Tibial artery (tissue), 4 donors: ENCODE measurements at regions not wholly inside any gene's neighbourhood (a gene's known extent, or its start where the extent isn't known, plus 50 kb on each side); places are given as distances from the start of the nearest gene placed in this dataset.

ENCODE experiments used
- DNase-seq, 2 donors: peaks; one replicate each; pipeline ENCODE4 v3.0.0-alpha.2; 2019
- H3K27ac ChIP-seq, 2 donors: fragments of 200-600 bp; sonication (generic) in 1 of 2; 1 replicate in 1 of 2; 2 replicates in 1 of 2; pipeline ENCODE4 v1.5.1; 2018 to 2019; ENCODE audit warnings: mild to moderate bottlenecking in 1 of 2
- H3K27me3 ChIP-seq, 2 donors: fragments of 200-600 bp; sonication (generic) in 1 of 2; one replicate each; pipeline versions ENCODE4 v1.5.1 to v1.6.0; 2016 to 2019
- H3K36me3 ChIP-seq, 3 donors: fragments of 200-600 bp; sonication (generic) in 2 of 3; one replicate each; pipeline ENCODE4 v1.5.1; 2016 to 2019; ENCODE audit warnings: mild to moderate bottlenecking in 2 of 3
- H3K4me1 ChIP-seq, 4 donors: fragments of 200-600 bp; sonication (generic) in 2 of 4; 1 replicate in 3 of 4; 2 replicates in 1 of 4; pipeline ENCODE4 v1.5.1; 2016 to 2019
- H3K4me3 ChIP-seq, 2 donors: fragments of 200-600 bp; sonication (generic) in 1 of 2; 1 replicate in 1 of 2; 2 replicates in 1 of 2; pipeline ENCODE4 v1.5.1; 2018 to 2019; ENCODE audit warnings: mild to moderate bottlenecking in 2 of 2
- H3K9me3 ChIP-seq, 3 donors: fragments of 200-600 bp; sonication (generic) in 1 of 3; one replicate each; pipeline ENCODE4 v1.5.1; 2016 to 2019
- CTCF ChIP-seq, 2 experiments: fragments of 200-600 bp in 1 of 2; fragments of 450-650 bp in 1 of 2; IDR thresholded peaks; one replicate each; pipeline ENCODE4 v1.5.1; 2017 to 2019; ENCODE audit warnings: antibody characterized with exemption in 2 of 2, mild to moderate bottlenecking in 1 of 2, moderate library complexity in 1 of 2
- intact Hi-C: fragments of 100-400 bp; cut with DNase I; formaldehyde crosslinking; loops from one replicate; pipeline ENCODE4 v1.15.0; 2023; ENCODE audit warnings: low total_unique reads

- intact Hi-C loops: no loop called here
- no peaks in the 10 kb centered on the region for H3K27me3 ChIP-seq
- no peak overlapping the region for H3K4me3 ChIP-seq
- no peak for TF ChIP-seq CTCF (IDR thresholded peaks at IDR 0.05)
- DNase-seq: no peak
- no peaks in the 10 kb centered on the region for H3K4me1 ChIP-seq
- H3K9me3 ChIP-seq: peaks cover 0 to 18% (median 15%) of the 10 kb centered on the region in 3 donors
- no peaks in the 10 kb centered on the region for H3K36me3 ChIP-seq
- H3K27ac ChIP-seq: no peak overlapping the region
Measured at GRCh38 chr9:82571540-82571939, 491.4 kb downstream of the RASEF start.

DNA sequence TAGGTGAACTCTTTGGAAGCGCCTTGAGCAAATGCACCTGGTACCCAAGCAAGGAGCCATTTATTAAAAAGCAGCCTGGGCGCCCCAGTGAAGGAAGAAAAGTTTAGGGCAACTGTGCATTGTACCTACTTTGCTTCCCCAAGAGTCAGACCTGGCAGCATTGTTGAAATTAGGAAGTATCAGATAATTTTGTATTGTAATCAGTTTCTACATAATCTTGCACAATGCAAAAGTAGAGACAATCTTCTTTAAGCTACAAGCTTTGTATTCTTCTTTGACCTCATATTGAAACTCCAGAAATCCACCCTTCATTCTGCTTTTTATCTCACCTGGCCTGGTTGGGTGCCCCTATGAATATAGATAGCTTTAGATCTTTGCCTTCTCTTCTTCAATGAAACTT is 490.8 kb downstream of the RASEF start:
- peaks cover 0 to 18% (median 15%) of the 10 kb centered on the region in 3 donors for H3K9me3 ChIP-seq
- no peak for TF ChIP-seq CTCF (IDR thresholded peaks at IDR 0.05)
- H3K27ac ChIP-seq: no peak overlapping the region
- H3K4me1 ChIP-seq: no peaks in the 10 kb centered on the region
- H3K27me3 ChIP-seq: no peaks in the 10 kb centered on the region
- no peak overlapping the region for H3K4me3 ChIP-seq
- DNase-seq: no peak
- H3K36me3 ChIP-seq: no peaks in the 10 kb centered on the region
- intact Hi-C loops: no loop called here

DNA sequence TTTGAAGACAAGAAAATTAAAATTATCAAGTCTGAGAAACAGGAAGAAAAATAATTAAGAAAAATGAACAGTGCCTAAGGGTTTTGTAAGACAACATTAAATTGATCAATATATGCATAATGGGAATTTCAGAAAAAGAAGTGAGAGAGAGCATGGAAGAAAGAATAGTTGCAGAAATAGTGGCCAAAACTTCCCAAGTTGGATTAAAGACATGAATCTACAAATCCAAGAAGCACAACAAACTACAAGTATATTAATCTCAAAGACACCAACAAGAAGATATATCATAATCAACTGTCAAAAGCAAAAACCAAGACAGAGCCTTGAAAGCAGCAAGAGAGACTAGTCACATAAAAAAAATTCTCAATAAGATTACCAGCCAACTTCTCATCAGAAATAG is 488.0 kb downstream of the RASEF start:
- H3K27me3 ChIP-seq: no peaks in the 10 kb centered on the region
- no peaks in the 10 kb centered on the region for H3K4me1 ChIP-seq
- H3K36me3 ChIP-seq: no peaks in the 10 kb centered on the region
- H3K4me3 ChIP-seq: no peak overlapping the region
- DNase-seq: no peak
- no peak overlapping the region for H3K27ac ChIP-seq
- no peak for TF ChIP-seq CTCF (IDR thresholded peaks at IDR 0.05)
- peaks cover 0 to 18% (median 15%) of the 10 kb centered on the region in 3 donors for H3K9me3 ChIP-seq
- intact Hi-C loops: no loop called here

DNA sequence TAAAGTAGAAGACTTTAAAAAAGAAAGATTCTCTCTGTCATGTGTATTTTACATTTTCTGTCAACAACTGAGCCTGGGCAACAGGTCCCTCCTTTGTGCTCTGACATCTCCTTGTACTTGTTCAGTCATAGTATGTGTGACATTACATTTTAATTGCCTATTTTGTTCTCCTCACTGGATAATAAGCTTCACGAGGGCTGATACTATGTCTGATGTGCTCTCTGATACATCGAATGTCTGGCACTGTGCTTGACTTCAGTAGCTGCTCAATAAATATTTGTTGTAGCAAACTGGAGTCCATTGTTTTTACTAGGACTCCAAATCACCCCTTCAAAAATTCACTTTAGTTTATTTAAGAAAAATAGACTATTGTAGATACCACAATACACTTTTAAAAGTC is 482.0 kb downstream of the RASEF start:
- H3K4me3 ChIP-seq: no peak overlapping the region
- H3K27me3 ChIP-seq: no peaks in the 10 kb centered on the region
- H3K4me1 ChIP-seq: no peaks in the 10 kb centered on the region
- peaks cover 0 to 2% (median 0%) of the 10 kb centered on the region in 3 donors for H3K9me3 ChIP-seq
- H3K36me3 ChIP-seq: no peaks in the 10 kb centered on the region
- no peak overlapping the region for H3K27ac ChIP-seq
- DNase-seq: no peak
- intact Hi-C loops: no loop called here
- TF ChIP-seq CTCF (IDR thresholded peaks at IDR 0.05): no peak

DNA sequence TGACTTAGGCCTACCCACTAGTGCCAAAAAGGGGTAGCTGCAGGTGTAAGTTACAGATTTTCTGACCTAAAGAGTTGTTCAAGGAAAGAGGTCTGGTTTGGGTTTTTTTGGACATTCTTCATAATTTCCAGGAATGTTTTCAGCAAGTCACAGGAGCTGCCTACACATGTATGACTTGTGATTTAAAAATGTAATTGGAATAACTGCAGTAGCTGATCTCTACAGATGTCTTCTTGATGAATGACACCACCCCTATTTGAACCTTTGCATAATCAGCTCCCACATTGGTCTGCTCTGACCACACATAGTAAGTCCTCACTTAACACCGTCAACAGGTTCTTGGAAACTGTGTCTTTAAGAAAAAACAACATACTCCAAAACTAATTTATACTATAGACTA is 481.4 kb downstream of the RASEF start:
- no peak overlapping the region for H3K27ac ChIP-seq
- no peaks in the 10 kb centered on the region for H3K27me3 ChIP-seq
- no peak overlapping the region for H3K4me3 ChIP-seq
- intact Hi-C loops: no loop called here
- no peak for TF ChIP-seq CTCF (IDR thresholded peaks at IDR 0.05)
- H3K4me1 ChIP-seq: no peaks in the 10 kb centered on the region
- H3K9me3 ChIP-seq: no peaks in the 10 kb centered on the region
- no peaks in the 10 kb centered on the region for H3K36me3 ChIP-seq
- no peak for DNase-seq

DNA sequence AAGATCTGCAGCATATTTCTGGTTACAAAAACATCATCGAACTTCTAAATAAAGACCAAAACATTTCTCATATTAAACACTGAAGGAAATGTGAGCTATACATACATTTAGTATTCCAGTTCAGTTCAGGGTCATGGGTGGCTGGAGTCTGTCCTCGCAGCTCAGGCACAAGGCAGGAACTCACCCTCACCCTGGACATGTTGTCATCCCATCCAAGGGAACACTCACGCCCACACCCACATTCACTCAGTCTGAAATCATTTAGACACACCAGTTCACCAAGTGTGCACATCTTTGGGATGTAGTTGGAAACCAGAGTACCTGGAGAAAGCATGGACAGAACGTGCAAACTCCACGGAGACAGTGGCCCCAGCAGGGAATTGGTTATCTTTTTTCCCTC is 481.0 kb downstream of the RASEF start:
- Histone ChIP-seq H3K9me3 (no peaks in the 10 kb centered on the region), H3K4me3 (no peak overlapping the region), H3K4me1 (no peaks in the 10 kb centered on the region), H3K27me3 (no peaks in the 10 kb centered on the region), H3K27ac (no peak overlapping the region), H3K36me3 (no peaks in the 10 kb centered on the region)
- TF ChIP-seq CTCF (IDR thresholded peaks at IDR 0.05): no peak
- DNase-seq: no peak
- intact Hi-C loops: no loop called here
